Inferior parietal cortex (tissue), 1 donor: ENCODE measurements at regions not wholly inside any gene's neighbourhood (a gene's known extent, or its start where the extent isn't known, plus 50 kb on each side); places are given as distances from the start of the nearest gene placed in this dataset.
"Not testable (repeated sequence)": the region's sequence is repeated elsewhere in the genome, so short reads cannot be mapped to it uniquely, and the experiment has no call there.

Source experiments
- DNase-seq: peaks from one replicate; pipeline ENCODE4 v3.0.0-alpha.2; 2016; ENCODE audit errors: extremely low spot score

- DNase-seq: no peak
Observed at GRCh38 chr13:50415428-50415827, 400.2 kb downstream of the KCNRG start.

GRCh38 chr13:50417597-50417996, 402.4 kb downstream of the KCNRG start:
- DNase-seq: no peak

- DNase-seq: no peak
Observed at GRCh38 chr13:50419331-50419865, 404.2 kb downstream of the KCNRG start.

GRCh38 chr13:50419896-50420295, 404.7 kb downstream of the KCNRG start:
- no peak for DNase-seq

- DNase-seq: no peak
Observed at GRCh38 chr13:50420718-50421472, 405.7 kb downstream of the KCNRG start.

GRCh38 chr13:50421473-50422130, 406.4 kb downstream of the KCNRG start:
- no peak for DNase-seq

GRCh38 chr13:50422181-50423148, 407.2 kb downstream of the KCNRG start:
- DNase-seq: no peak

- DNase-seq: no peak
Observed at GRCh38 chr13:50424993-50425392, 409.7 kb downstream of the KCNRG start.

- DNase-seq: no peak
Observed at GRCh38 chr13:50425772-50426171, 410.5 kb downstream of the KCNRG start.

GRCh38 chr13:50426927-50427326, 411.7 kb downstream of the KCNRG start:
- no peak for DNase-seq

GRCh38 chr13:50427511-50427910, 412.3 kb downstream of the KCNRG start:
- DNase-seq: not testable (repeated sequence)

GRCh38 chr13:50428183-50428877, 413.1 kb downstream of the KCNRG start:
- no peak for DNase-seq

GRCh38 chr13:50435011-50435410, 408.5 kb downstream of the DLEU7 start:
- no peak for DNase-seq

GRCh38 chr13:50437252-50437651, 406.2 kb downstream of the DLEU7 start:
- no peak for DNase-seq

GRCh38 chr13:50438351-50438750, 405.1 kb downstream of the DLEU7 start:
- no peak for DNase-seq

- no peak for DNase-seq
Observed at GRCh38 chr13:50441130-50441529, 402.4 kb downstream of the DLEU7 start.

- DNase-seq: no peak
Observed at GRCh38 chr13:50444726-50445125, 398.8 kb downstream of the DLEU7 start.

GRCh38 chr13:50446611-50447010, 396.9 kb downstream of the DLEU7 start:
- DNase-seq: no peak

GRCh38 chr13:50448535-50448998, 394.9 kb downstream of the DLEU7 start:
- no peak for DNase-seq

- no peak for DNase-seq
Observed at GRCh38 chr13:50449465-50449864, 394.0 kb downstream of the DLEU7 start.

- DNase-seq: no peak
Observed at GRCh38 chr13:50450279-50450678, 393.2 kb downstream of the DLEU7 start.
